IgD-negative memory B cell (primary cell): ENCODE measurements at regions not wholly inside any gene's neighbourhood (a gene's known extent, or its start where the extent isn't known, plus 50 kb on each side); places are given as distances from the start of the nearest gene placed in this dataset.
A peak's percentile ranks its signal among the peaks of the same experiment; 100 is the strongest.
"Not testable (repeated sequence)": the region's sequence is repeated elsewhere in the genome, so short reads cannot be mapped to it uniquely, and the experiment has no call there.

Source experiments
- H3K27ac Mint-ChIP-seq, 3 donors: one replicate each; pipeline ENCODE4 v1.8.0; 2020 to 2022; ENCODE audit warnings: mild to moderate bottlenecking in 3 of 3, mixed read lengths in 3 of 3, moderate library complexity in 1 of 3
- H3K27me3 Mint-ChIP-seq: one replicate; pipeline ENCODE4 v1.8.0; 2021; ENCODE audit warnings: mixed read lengths
- H3K36me3 Mint-ChIP-seq: one replicate; pipeline ENCODE4 v1.8.0; 2020; ENCODE audit warnings: mild to moderate bottlenecking, mixed read lengths
- H3K4me1 Mint-ChIP-seq, 3 donors: one replicate each; pipeline ENCODE4 v1.8.0; 2020 to 2022; ENCODE audit warnings: mixed read lengths in 3 of 3, mild to moderate bottlenecking in 1 of 3
- H3K4me3 Mint-ChIP-seq, 4 donors: one replicate each; pipeline ENCODE4 v1.8.0; 2020 to 2022; ENCODE audit warnings: mild to moderate bottlenecking in 4 of 4, mixed read lengths in 4 of 4, moderate library complexity in 3 of 4
- H3K9me3 Mint-ChIP-seq, 3 donors: one replicate each; pipeline ENCODE4 v1.8.0; 2020 to 2021; ENCODE audit warnings: mixed read lengths in 3 of 3, mild to moderate bottlenecking in 1 of 3

GRCh38 chr11:96741068-96741467, 351.3 kb downstream of the JRKL start:
- Mint-ChIP-seq H3K27ac (no peak overlapping the region), H3K27me3 (no peaks in the 10 kb centered on the region), H3K9me3 (peaks cover 3 to 8% (median 6%) of the 10 kb centered on the region in 3 donors), H3K36me3 (no peaks in the 10 kb centered on the region), H3K4me3 (no peak overlapping the region), H3K4me1 (peaks cover 0 to 2% (median 0%) of the 10 kb centered on the region in 3 donors)

GRCh38 chr11:96744697-96745096, 354.9 kb downstream of the JRKL start:
- Mint-ChIP-seq H3K9me3 (peaks cover 3 to 5% (median 3%) of the 10 kb centered on the region in 3 donors), H3K27me3 (no peaks in the 10 kb centered on the region), H3K4me3 (no peak overlapping the region), H3K4me1 (peaks cover 0 to 2% (median 0%) of the 10 kb centered on the region in 3 donors), H3K36me3 (no peaks in the 10 kb centered on the region), H3K27ac (no peak overlapping the region)

GRCh38 chr11:96748639-96749370, 359.0 kb downstream of the JRKL start:
- Mint-ChIP-seq H3K27ac (no peak overlapping the region), H3K4me1 (no peaks in the 10 kb centered on the region), H3K36me3 (no peaks in the 10 kb centered on the region), H3K27me3 (no peaks in the 10 kb centered on the region), H3K4me3 (no peak overlapping the region), H3K9me3 (peaks cover 0 to under 1% (median 0%) of the 10 kb centered on the region in 3 donors)

GRCh38 chr11:96751807-96752206, 362.0 kb downstream of the JRKL start:
- H3K27ac Mint-ChIP-seq: peak overlapping the region in 1 of 3 donors; percentile 4
- H3K4me1 Mint-ChIP-seq, H3K9me3 Mint-ChIP-seq, H3K36me3 Mint-ChIP-seq, H3K27me3 Mint-ChIP-seq, H3K4me3 Mint-ChIP-seq: not testable (repeated sequence)

- Mint-ChIP-seq H3K36me3 (no peaks in the 10 kb centered on the region), H3K9me3 (peaks cover 0 to 2% (median 2%) of the 10 kb centered on the region in 3 donors), H3K4me3 (no peak overlapping the region), H3K4me1 (no peaks in the 10 kb centered on the region), H3K27me3 (no peaks in the 10 kb centered on the region), H3K27ac (no peak overlapping the region)
Measured at GRCh38 chr11:96752221-96752620, 362.4 kb downstream of the JRKL start.

GRCh38 chr11:96753997-96754396, 364.2 kb downstream of the JRKL start:
- Mint-ChIP-seq H3K27ac (no peak overlapping the region), H3K36me3 (no peaks in the 10 kb centered on the region), H3K4me3 (no peak overlapping the region), H3K4me1 (no peaks in the 10 kb centered on the region), H3K27me3 (no peaks in the 10 kb centered on the region), H3K9me3 (peaks cover 0 to 2% (median 2%) of the 10 kb centered on the region in 3 donors)

- Mint-ChIP-seq H3K27ac (no peak overlapping the region), H3K4me3 (no peak overlapping the region), H3K36me3 (no peaks in the 10 kb centered on the region), H3K27me3 (no peaks in the 10 kb centered on the region), H3K4me1 (no peaks in the 10 kb centered on the region), H3K9me3 (peaks cover 0 to 2% (median 2%) of the 10 kb centered on the region in 3 donors)
Measured at GRCh38 chr11:96755209-96755608, 365.4 kb downstream of the JRKL start.

GRCh38 chr11:96755752-96756151, 365.9 kb downstream of the JRKL start:
- Mint-ChIP-seq H3K4me1 (no peaks in the 10 kb centered on the region), H3K27me3 (no peaks in the 10 kb centered on the region), H3K27ac (no peak overlapping the region), H3K36me3 (no peaks in the 10 kb centered on the region), H3K9me3 (peaks cover 0 to 2% (median 2%) of the 10 kb centered on the region in 3 donors), H3K4me3 (no peak overlapping the region)

GRCh38 chr11:96758957-96759356, 369.1 kb downstream of the JRKL start:
- no peaks in the 10 kb centered on the region for H3K27me3 Mint-ChIP-seq
- H3K4me3 Mint-ChIP-seq: no peak overlapping the region
- H3K36me3 Mint-ChIP-seq: no peaks in the 10 kb centered on the region
- no peak overlapping the region for H3K27ac Mint-ChIP-seq
- no peaks in the 10 kb centered on the region for H3K4me1 Mint-ChIP-seq
- peaks cover 0 to 2% (median 1%) of the 10 kb centered on the region in 3 donors for H3K9me3 Mint-ChIP-seq

GRCh38 chr11:96760306-96760705, 370.5 kb downstream of the JRKL start:
- Mint-ChIP-seq H3K9me3 (peaks cover 0 to 6% (median 0%) of the 10 kb centered on the region in 3 donors), H3K36me3 (no peaks in the 10 kb centered on the region), H3K4me1 (no peaks in the 10 kb centered on the region), H3K4me3 (no peak overlapping the region), H3K27me3 (no peaks in the 10 kb centered on the region), H3K27ac (no peak overlapping the region)

- Mint-ChIP-seq H3K27me3 (no peaks in the 10 kb centered on the region), H3K4me1 (no peaks in the 10 kb centered on the region), H3K9me3 (peaks cover 0 to 6% (median 0%) of the 10 kb centered on the region in 3 donors), H3K4me3 (no peak overlapping the region), H3K36me3 (no peaks in the 10 kb centered on the region), H3K27ac (no peak overlapping the region)
Measured at GRCh38 chr11:96760815-96761214, 371.0 kb downstream of the JRKL start.

- Mint-ChIP-seq H3K36me3 (no peaks in the 10 kb centered on the region), H3K27me3 (no peaks in the 10 kb centered on the region), H3K4me1 (no peaks in the 10 kb centered on the region), H3K9me3 (peaks cover 0 to 6% (median 2%) of the 10 kb centered on the region in 3 donors), H3K4me3 (no peak overlapping the region), H3K27ac (no peak overlapping the region)
Measured at GRCh38 chr11:96761451-96761850, 371.6 kb downstream of the JRKL start.

- no peaks in the 10 kb centered on the region for H3K36me3 Mint-ChIP-seq
Measured at GRCh38 chr11:96763244-96763643, 373.4 kb downstream of the JRKL start.

GRCh38 chr11:96778272-96778671, 388.5 kb downstream of the JRKL start:
- Mint-ChIP-seq H3K4me3 (no peak overlapping the region), H3K27me3 (no peaks in the 10 kb centered on the region), H3K27ac (no peak overlapping the region), H3K4me1 (no peaks in the 10 kb centered on the region), H3K36me3 (no peaks in the 10 kb centered on the region), H3K9me3 (peaks cover 0 to 3% (median 1%) of the 10 kb centered on the region in 3 donors)

More at GRCh38 chr11:96763244-96763643, 373.4 kb downstream of the JRKL start:
- no peaks in the 10 kb centered on the region for H3K4me1 Mint-ChIP-seq
- peaks cover 3 to 6% (median 5%) of the 10 kb centered on the region in 3 donors for H3K9me3 Mint-ChIP-seq
- H3K27ac Mint-ChIP-seq: no peak overlapping the region
- H3K27me3 Mint-ChIP-seq: no peaks in the 10 kb centered on the region
- H3K4me3 Mint-ChIP-seq: no peak overlapping the region

- H3K9me3 Mint-ChIP-seq: peaks cover 0 to 3% (median 1%) of the 10 kb centered on the region in 3 donors
- no peaks in the 10 kb centered on the region for H3K27me3 Mint-ChIP-seq
Measured at GRCh38 chr11:96779030-96779429, 389.2 kb downstream of the JRKL start.

GRCh38 chr11:96781082-96781481, 391.3 kb downstream of the JRKL start:
- no peaks in the 10 kb centered on the region for H3K4me1 Mint-ChIP-seq
- no peak overlapping the region for H3K27ac Mint-ChIP-seq
- no peak overlapping the region for H3K4me3 Mint-ChIP-seq
- H3K9me3 Mint-ChIP-seq: no peaks in the 10 kb centered on the region
- H3K36me3 Mint-ChIP-seq: no peaks in the 10 kb centered on the region
- no peaks in the 10 kb centered on the region for H3K27me3 Mint-ChIP-seq

More at GRCh38 chr11:96779030-96779429, 389.2 kb downstream of the JRKL start:
- no peak overlapping the region for H3K27ac Mint-ChIP-seq
- no peaks in the 10 kb centered on the region for H3K4me1 Mint-ChIP-seq
- no peaks in the 10 kb centered on the region for H3K36me3 Mint-ChIP-seq
- no peak overlapping the region for H3K4me3 Mint-ChIP-seq
